ENCODE measurements at regions not wholly inside any gene's neighbourhood (a gene's known extent, or its start where the extent isn't known, plus 50 kb on each side); places are given as distances from the start of the nearest gene placed in this dataset.
"Not testable (repeated sequence)": the region's sequence is repeated elsewhere in the genome, so short reads cannot be mapped to it uniquely, and the experiment has no call there.

- H3K4me1 Mint-ChIP-seq = peaks cover 6% of the 10 kb centered on the region
- H3K9me3 Mint-ChIP-seq = peaks cover 20% of the 10 kb centered on the region
- H3K4me3 Mint-ChIP-seq = no peak overlapping the region
- TF ChIP-seq CTCF (IDR thresholded peaks at IDR 0.05) = no peak
- H3K36me3 Mint-ChIP-seq (ENCODE audit: low read depth) = peaks cover 1% of the 10 kb centered on the region
- peaks cover 4% of the 10 kb centered on the region for H3K27me3 Mint-ChIP-seq (ENCODE audit: low read depth, poor library complexity)
- no peak overlapping the region for H3K27ac Mint-ChIP-seq
- DNase-seq = no peak
Observed at GRCh38 chr4:10803713-10804343, 119.3 kb upstream of the CLNK start.

- Mint-ChIP-seq H3K27ac (no peak overlapping the region), H3K9me3 (peaks cover 4% of the 10 kb centered on the region), H3K4me1 (no peaks in the 10 kb centered on the region), H3K36me3 (ENCODE audit: low read depth) (no peaks in the 10 kb centered on the region), H3K4me3 (no peak overlapping the region), H3K27me3 (ENCODE audit: low read depth, poor library complexity) (peaks cover 4% of the 10 kb centered on the region)
- no peak for DNase-seq
- no peak for TF ChIP-seq CTCF (IDR thresholded peaks at IDR 0.05)
Observed at GRCh38 chr4:10787365-10787764, 102.8 kb upstream of the CLNK start.

GRCh38 chr4:10784621-10785020, 100.1 kb upstream of the CLNK start:
- Mint-ChIP-seq H3K36me3 (ENCODE audit: low read depth) (peaks cover 6% of the 10 kb centered on the region), H3K27me3 (ENCODE audit: low read depth, poor library complexity) (peaks cover 4% of the 10 kb centered on the region), H3K27ac (no peak overlapping the region), H3K4me3 (no peak overlapping the region), H3K4me1 (no peaks in the 10 kb centered on the region), H3K9me3 (peaks cover 20% of the 10 kb centered on the region)
- no peak for TF ChIP-seq CTCF (IDR thresholded peaks at IDR 0.05)
- DNase-seq = no peak

- Mint-ChIP-seq H3K27ac (no peak overlapping the region), H3K36me3 (ENCODE audit: low read depth) (peaks cover 6% of the 10 kb centered on the region), H3K4me1 (no peaks in the 10 kb centered on the region), H3K9me3 (peaks cover 20% of the 10 kb centered on the region), H3K4me3 (no peak overlapping the region), H3K27me3 (ENCODE audit: low read depth, poor library complexity) (peaks cover 4% of the 10 kb centered on the region)
- no peak for DNase-seq
- no peak for TF ChIP-seq CTCF (IDR thresholded peaks at IDR 0.05)
Observed at GRCh38 chr4:10783351-10783750, 98.8 kb upstream of the CLNK start.

GRCh38 chr4:10781805-10782204, 97.2 kb upstream of the CLNK start:
- Mint-ChIP-seq H3K36me3 (ENCODE audit: low read depth) (peaks cover 6% of the 10 kb centered on the region), H3K4me1 (no peaks in the 10 kb centered on the region), H3K9me3 (peaks cover 20% of the 10 kb centered on the region), H3K4me3 (no peak overlapping the region), H3K27me3 (ENCODE audit: low read depth, poor library complexity) (no peaks in the 10 kb centered on the region), H3K27ac (no peak overlapping the region)
- TF ChIP-seq CTCF (IDR thresholded peaks at IDR 0.05) = no peak
- DNase-seq = no peak

- H3K27ac Mint-ChIP-seq; H3K4me1 Mint-ChIP-seq; H3K27me3 Mint-ChIP-seq (ENCODE audit: low read depth, poor library complexity); H3K36me3 Mint-ChIP-seq (ENCODE audit: low read depth); DNase-seq; H3K4me3 Mint-ChIP-seq: not testable (repeated sequence)
- H3K9me3 Mint-ChIP-seq = peaks cover 20% of the 10 kb centered on the region
Observed at GRCh38 chr4:10780803-10781202, 96.2 kb upstream of the CLNK start.

GRCh38 chr4:10775132-10775531, 90.6 kb upstream of the CLNK start:
- H3K27ac Mint-ChIP-seq; H3K27me3 Mint-ChIP-seq (ENCODE audit: low read depth, poor library complexity); H3K36me3 Mint-ChIP-seq (ENCODE audit: low read depth); H3K4me3 Mint-ChIP-seq; DNase-seq: not testable (repeated sequence)
- Mint-ChIP-seq H3K4me1 (peaks cover 15% of the 10 kb centered on the region), H3K9me3 (peaks cover 36% of the 10 kb centered on the region)
